Upper lobe of left lung (tissue), 4 donors: ENCODE measurements at regions not wholly inside any gene's neighbourhood (a gene's known extent, or its start where the extent isn't known, plus 50 kb on each side); places are given as distances from the start of the nearest gene placed in this dataset.

Experiments
- POLR2A ChIP-seq, 4 donors: fragments of 450-650 bp; IDR thresholded peaks; one replicate each; pipeline ENCODE4 v1.5.1; 2016 to 2017; ENCODE audit warnings: antibody characterized with exemption in 4 of 4, mild to moderate bottlenecking in 2 of 4
- POLR2AphosphoS5 ChIP-seq, 2 donors: sonication (generic); formaldehyde crosslinking; IDR thresholded peaks; one replicate each; pipeline ENCODE4 v1.5.1; 2017; ENCODE audit warnings: antibody characterized with exemption in 2 of 2
- TF ChIP-seq, protein P1 (sequence below), 6 experiments: fragments of 450-650 bp in 4 of 6; fragments of 200-600 bp in 2 of 6; sonication (generic) in 2 of 6; IDR thresholded peaks; one replicate each; pipeline ENCODE4 v1.5.1; 2016 to 2019; ENCODE audit warnings: antibody characterized with exemption in 6 of 6

DNA sequence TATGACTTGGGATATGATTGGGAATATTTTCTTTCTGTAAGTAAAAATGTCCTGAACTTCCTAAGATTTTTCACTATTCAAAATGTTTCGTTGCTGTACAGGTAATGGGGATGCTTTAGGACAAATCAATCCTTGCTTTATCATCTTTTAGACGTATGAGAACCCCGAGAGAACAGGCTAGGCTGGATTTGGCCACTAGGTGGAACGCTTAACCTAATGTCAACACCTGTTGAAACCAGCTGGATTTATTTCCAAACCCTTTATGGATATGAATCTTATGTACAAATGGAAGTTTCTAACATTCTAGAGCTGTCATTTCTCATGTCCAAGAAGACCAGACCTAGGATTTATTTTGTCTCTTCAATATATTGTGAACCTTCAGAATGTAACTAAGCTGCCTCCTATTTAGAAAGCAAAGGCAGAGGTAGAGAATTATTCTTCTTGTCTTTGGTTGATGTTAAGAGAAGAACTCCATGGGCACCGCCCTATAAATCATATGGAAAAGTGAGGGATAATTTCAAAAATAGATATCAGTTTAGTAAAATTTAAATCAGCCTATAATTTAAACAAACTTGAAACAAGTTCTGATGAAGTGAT is 96.7 kb downstream of the PMAIP1 start:
- no peak for TF ChIP-seq POLR2A (IDR thresholded peaks at IDR 0.05)
- TF ChIP-seq, protein P1, sequence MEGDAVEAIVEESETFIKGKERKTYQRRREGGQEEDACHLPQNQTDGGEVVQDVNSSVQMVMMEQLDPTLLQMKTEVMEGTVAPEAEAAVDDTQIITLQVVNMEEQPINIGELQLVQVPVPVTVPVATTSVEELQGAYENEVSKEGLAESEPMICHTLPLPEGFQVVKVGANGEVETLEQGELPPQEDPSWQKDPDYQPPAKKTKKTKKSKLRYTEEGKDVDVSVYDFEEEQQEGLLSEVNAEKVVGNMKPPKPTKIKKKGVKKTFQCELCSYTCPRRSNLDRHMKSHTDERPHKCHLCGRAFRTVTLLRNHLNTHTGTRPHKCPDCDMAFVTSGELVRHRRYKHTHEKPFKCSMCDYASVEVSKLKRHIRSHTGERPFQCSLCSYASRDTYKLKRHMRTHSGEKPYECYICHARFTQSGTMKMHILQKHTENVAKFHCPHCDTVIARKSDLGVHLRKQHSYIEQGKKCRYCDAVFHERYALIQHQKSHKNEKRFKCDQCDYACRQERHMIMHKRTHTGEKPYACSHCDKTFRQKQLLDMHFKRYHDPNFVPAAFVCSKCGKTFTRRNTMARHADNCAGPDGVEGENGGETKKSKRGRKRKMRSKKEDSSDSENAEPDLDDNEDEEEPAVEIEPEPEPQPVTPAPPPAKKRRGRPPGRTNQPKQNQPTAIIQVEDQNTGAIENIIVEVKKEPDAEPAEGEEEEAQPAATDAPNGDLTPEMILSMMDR (IDR thresholded peaks at IDR 0.05), result peak; percentile 22 to 60 (median 44)
- TF ChIP-seq POLR2AphosphoS5 (IDR thresholded peaks at IDR 0.05), result no peak
